ENCODE measurements at regions not wholly inside any gene's neighbourhood (a gene's known extent, or its start where the extent isn't known, plus 50 kb on each side); places are given as distances from the start of the nearest gene placed in this dataset.

- H3K9me3 ChIP-seq (ENCODE audit: insufficient read depth, low read length): no peaks in the 10 kb centered on the region
- no peaks in the 10 kb centered on the region for H3F3A ChIP-seq (ENCODE audit: insufficient read depth)
- TF ChIP-seq CTCF (IDR thresholded peaks at IDR 0.05; ENCODE audit: insufficient read depth, low read length, poor library complexity, severe bottlenecking) (no peak), EZH2phosphoT487 (conservative IDR thresholded peaks at IDR 0.05; ENCODE audit: low read length) (no peak)
- no peak overlapping the region for H3K4me2 ChIP-seq (ENCODE audit: low read depth, low read length, poor library complexity, severe bottlenecking)
- H3K36me3 ChIP-seq (ENCODE audit: low read length): no peaks in the 10 kb centered on the region
- H3K9me2 ChIP-seq (replicated peaks; ENCODE audit: insufficient read depth, low read length): no peaks in the 10 kb centered on the region
- no peaks in the 10 kb centered on the region for H3K79me2 ChIP-seq (ENCODE audit: insufficient read depth, low read length)
- H3K4me3 ChIP-seq (ENCODE audit: insufficient read depth, low read length, poor library complexity, severe bottlenecking): no peak overlapping the region
- no peak overlapping the region for H3K27ac ChIP-seq (ENCODE audit: low read depth, low read length)
- H3K27me3 ChIP-seq (ENCODE audit: low read length): no peaks in the 10 kb centered on the region
- H2AFZ ChIP-seq (ENCODE audit: low read depth, low read length, severe bottlenecking): no peak overlapping the region
- no peak overlapping the region for H3K9ac ChIP-seq (ENCODE audit: low read length)
- H4K20me1 ChIP-seq (ENCODE audit: low read depth, low read length): no peaks in the 10 kb centered on the region
These were observed 1377.8 kb upstream of the LRRTM3 start for GRCh38 chr10:65548001-65548400.

- no peaks in the 10 kb centered on the region for H3K9me3 ChIP-seq (ENCODE audit: insufficient read depth, low read length)
- no peaks in the 10 kb centered on the region for H4K20me1 ChIP-seq (ENCODE audit: low read depth, low read length)
- H2AFZ ChIP-seq (ENCODE audit: low read depth, low read length, severe bottlenecking): no peak overlapping the region
- no peak overlapping the region for H3K27ac ChIP-seq (ENCODE audit: low read depth, low read length)
- no peak overlapping the region for H3K9ac ChIP-seq (ENCODE audit: low read length)
- H3K79me2 ChIP-seq (ENCODE audit: insufficient read depth, low read length): no peaks in the 10 kb centered on the region
- H3F3A ChIP-seq (ENCODE audit: insufficient read depth): no peaks in the 10 kb centered on the region
- H3K9me2 ChIP-seq (replicated peaks; ENCODE audit: insufficient read depth, low read length): no peaks in the 10 kb centered on the region
- no peak overlapping the region for H3K4me2 ChIP-seq (ENCODE audit: low read depth, low read length, poor library complexity, severe bottlenecking)
- H3K36me3 ChIP-seq (ENCODE audit: low read length): no peaks in the 10 kb centered on the region
- no peaks in the 10 kb centered on the region for H3K27me3 ChIP-seq (ENCODE audit: low read length)
- TF ChIP-seq EZH2phosphoT487 (conservative IDR thresholded peaks at IDR 0.05; ENCODE audit: low read length): no peak
- TF ChIP-seq CTCF (IDR thresholded peaks at IDR 0.05; ENCODE audit: insufficient read depth, low read length, poor library complexity, severe bottlenecking): no peak
- H3K4me3 ChIP-seq (ENCODE audit: insufficient read depth, low read length, poor library complexity, severe bottlenecking): no peak overlapping the region
These were observed 1375.1 kb upstream of the LRRTM3 start for GRCh38 chr10:65550761-65551160.

GRCh38 chr10:65555192-65555591, 1370.6 kb upstream of the LRRTM3 start:
- TF ChIP-seq EZH2phosphoT487 (conservative IDR thresholded peaks at IDR 0.05; ENCODE audit: low read length): no peak
- no peak for TF ChIP-seq CTCF (IDR thresholded peaks at IDR 0.05; ENCODE audit: insufficient read depth, low read length, poor library complexity, severe bottlenecking)
- Histone ChIP-seq H3K9me2 (replicated peaks; ENCODE audit: insufficient read depth, low read length) (no peaks in the 10 kb centered on the region; the same call in 1 of the 2 replicates), H2AFZ (ENCODE audit: low read depth, low read length, severe bottlenecking) (no peak overlapping the region), H3K36me3 (ENCODE audit: low read length) (no peaks in the 10 kb centered on the region), H3F3A (ENCODE audit: insufficient read depth) (no peaks in the 10 kb centered on the region), H3K27me3 (ENCODE audit: low read length) (no peaks in the 10 kb centered on the region), H3K4me2 (ENCODE audit: low read depth, low read length, poor library complexity, severe bottlenecking) (no peak overlapping the region), H3K27ac (ENCODE audit: low read depth, low read length) (no peak overlapping the region), H3K9ac (ENCODE audit: low read length) (no peak overlapping the region), H4K20me1 (ENCODE audit: low read depth, low read length) (no peaks in the 10 kb centered on the region), H3K4me3 (ENCODE audit: insufficient read depth, low read length, poor library complexity, severe bottlenecking) (no peak overlapping the region), H3K79me2 (ENCODE audit: insufficient read depth, low read length) (no peaks in the 10 kb centered on the region), H3K9me3 (ENCODE audit: insufficient read depth, low read length) (no peaks in the 10 kb centered on the region)
